Loucy (cell line): ENCODE measurements at regions not wholly inside any gene's neighbourhood (a gene's known extent, or its start where the extent isn't known, plus 50 kb on each side); places are given as distances from the start of the nearest gene placed in this dataset.

ENCODE experiments used
- H2AFZ ChIP-seq: fragments of 200-600 bp; sonication (generic); 2 replicates; pipeline ENCODE4 v1.6.0; 2016; ENCODE audit warnings: antibody characterized with exemption, mild to moderate bottlenecking, low read length, moderate library complexity
- H3F3A ChIP-seq: fragments of 200-600 bp; 2 replicates; pipeline ENCODE4 v1.6.0; 2016; ENCODE audit warnings: antibody characterized with exemption, low read depth, mild to moderate bottlenecking
- H3K27me3 ChIP-seq: fragments of 200-600 bp; sonication (generic); 2 replicates; pipeline ENCODE4 v1.6.1; 2014; ENCODE audit warnings: low read length, mild to moderate bottlenecking; ENCODE audit not compliant: insufficient read depth, poor library complexity, severe bottlenecking
- H3K36me3 ChIP-seq: fragments of 200-600 bp; sonication (generic); 2 replicates; pipeline ENCODE4 v1.6.1; 2016; ENCODE audit warnings: low read length; ENCODE audit not compliant: insufficient read depth
- H3K4me1 ChIP-seq: fragments of 200-600 bp; sonication (generic); 2 replicates; pipeline ENCODE4 v1.5.1; 2014; ENCODE audit warnings: low read length, mild to moderate bottlenecking; ENCODE audit not compliant: insufficient read depth, poor library complexity, severe bottlenecking
- H3K4me2 ChIP-seq: fragments of 200-600 bp; sonication (generic); 2 replicates; pipeline ENCODE4 v1.6.0; 2014; ENCODE audit warnings: antibody characterized with exemption, low read length, low read depth, mild to moderate bottlenecking; ENCODE audit not compliant: poor library complexity, severe bottlenecking
- H3K4me3 ChIP-seq: fragments of 200-600 bp; sonication (generic); 2 replicates; pipeline ENCODE4 v1.5.1; 2014; ENCODE audit warnings: low read length, mild to moderate bottlenecking, mixed read lengths; ENCODE audit not compliant: poor library complexity, severe bottlenecking
- H3K79me2 ChIP-seq: fragments of 200-600 bp; sonication (generic); 2 replicates; pipeline ENCODE4 v1.6.1; 2014; ENCODE audit warnings: low read length; ENCODE audit not compliant: insufficient read depth
- H3K9ac ChIP-seq: fragments of 200-600 bp; sonication (generic); 2 replicates; pipeline ENCODE4 v1.6.0; 2014; ENCODE audit warnings: mild to moderate bottlenecking, low read depth, low read length, moderate library complexity; ENCODE audit not compliant: poor library complexity, severe bottlenecking
- H3K9me2 ChIP-seq: fragments of 200-600 bp; sonication (generic); replicated peaks from 2 replicates; pipeline ENCODE4 v1.6.1; 2016; ENCODE audit warnings: low read depth, low read length, mixed read lengths
- H3K9me3 ChIP-seq: fragments of 200-600 bp; sonication (generic); 2 replicates; pipeline ENCODE4 v1.6.1; 2014; ENCODE audit warnings: mild to moderate bottlenecking, antibody characterized with exemption, low read length, low read depth; ENCODE audit not compliant: insufficient read depth
- H4K20me1 ChIP-seq: fragments of 200-600 bp; sonication (generic); 2 replicates; pipeline ENCODE4 v1.6.0; 2014; ENCODE audit warnings: antibody characterized with exemption, low read length, mild to moderate bottlenecking; ENCODE audit not compliant: insufficient read depth, poor library complexity, severe bottlenecking
- EZH2phosphoT487 ChIP-seq: fragments of 200-600 bp; IDR thresholded peaks from 2 replicates; pipeline ENCODE4 v1.6.1; 2018; ENCODE audit warnings: antibody characterized with exemption, mild to moderate bottlenecking, moderate library complexity, borderline replicate concordance
- TF ChIP-seq, protein P1 (sequence below): fragments of 200-600 bp; sonication (generic); conservative IDR thresholded peaks from 2 replicates; pipeline ENCODE4 v1.5.1; 2014; ENCODE audit warnings: mild to moderate bottlenecking, antibody characterized with exemption, low read length

DNA sequence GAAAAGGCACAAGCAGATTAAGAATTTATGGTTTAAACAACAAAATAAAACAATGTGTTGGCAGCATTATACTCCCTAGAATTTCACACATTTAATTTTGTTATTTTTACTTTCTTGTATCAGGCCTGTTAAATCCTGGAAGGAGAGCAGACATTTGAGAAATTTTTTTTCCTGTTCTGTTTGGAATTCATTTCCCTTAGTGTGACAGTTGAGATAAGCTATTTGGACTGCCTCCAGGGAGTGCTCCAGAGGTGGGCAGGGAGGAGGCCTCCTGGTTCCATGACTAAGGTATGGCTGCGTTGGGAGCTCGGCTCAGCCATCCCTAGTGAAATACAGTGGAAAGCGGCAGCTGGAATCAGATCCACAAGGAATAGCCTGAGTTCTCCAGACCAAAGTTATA lies 185.7 kb downstream of the KCNRG start:
- Histone ChIP-seq H3F3A (no peaks in the 10 kb centered on the region), H3K4me3 (no peak overlapping the region), H3K36me3 (peaks cover 7% of the 10 kb centered on the region; the same call in 1 of the 2 replicates), H3K4me1 (peaks cover 46% of the 10 kb centered on the region), H3K4me2 (no peak overlapping the region), H2AFZ (no peak overlapping the region), H3K79me2 (peaks cover 98% of the 10 kb centered on the region), H3K9ac (no peak overlapping the region), H3K27me3 (no peaks in the 10 kb centered on the region), H3K9me2 (no peaks in the 10 kb centered on the region), H4K20me1 (peaks cover 24% of the 10 kb centered on the region), H3K9me3 (no peaks in the 10 kb centered on the region)
- TF ChIP-seq, protein P1, sequence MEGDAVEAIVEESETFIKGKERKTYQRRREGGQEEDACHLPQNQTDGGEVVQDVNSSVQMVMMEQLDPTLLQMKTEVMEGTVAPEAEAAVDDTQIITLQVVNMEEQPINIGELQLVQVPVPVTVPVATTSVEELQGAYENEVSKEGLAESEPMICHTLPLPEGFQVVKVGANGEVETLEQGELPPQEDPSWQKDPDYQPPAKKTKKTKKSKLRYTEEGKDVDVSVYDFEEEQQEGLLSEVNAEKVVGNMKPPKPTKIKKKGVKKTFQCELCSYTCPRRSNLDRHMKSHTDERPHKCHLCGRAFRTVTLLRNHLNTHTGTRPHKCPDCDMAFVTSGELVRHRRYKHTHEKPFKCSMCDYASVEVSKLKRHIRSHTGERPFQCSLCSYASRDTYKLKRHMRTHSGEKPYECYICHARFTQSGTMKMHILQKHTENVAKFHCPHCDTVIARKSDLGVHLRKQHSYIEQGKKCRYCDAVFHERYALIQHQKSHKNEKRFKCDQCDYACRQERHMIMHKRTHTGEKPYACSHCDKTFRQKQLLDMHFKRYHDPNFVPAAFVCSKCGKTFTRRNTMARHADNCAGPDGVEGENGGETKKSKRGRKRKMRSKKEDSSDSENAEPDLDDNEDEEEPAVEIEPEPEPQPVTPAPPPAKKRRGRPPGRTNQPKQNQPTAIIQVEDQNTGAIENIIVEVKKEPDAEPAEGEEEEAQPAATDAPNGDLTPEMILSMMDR: no peak
- TF ChIP-seq EZH2phosphoT487: no peak

DNA sequence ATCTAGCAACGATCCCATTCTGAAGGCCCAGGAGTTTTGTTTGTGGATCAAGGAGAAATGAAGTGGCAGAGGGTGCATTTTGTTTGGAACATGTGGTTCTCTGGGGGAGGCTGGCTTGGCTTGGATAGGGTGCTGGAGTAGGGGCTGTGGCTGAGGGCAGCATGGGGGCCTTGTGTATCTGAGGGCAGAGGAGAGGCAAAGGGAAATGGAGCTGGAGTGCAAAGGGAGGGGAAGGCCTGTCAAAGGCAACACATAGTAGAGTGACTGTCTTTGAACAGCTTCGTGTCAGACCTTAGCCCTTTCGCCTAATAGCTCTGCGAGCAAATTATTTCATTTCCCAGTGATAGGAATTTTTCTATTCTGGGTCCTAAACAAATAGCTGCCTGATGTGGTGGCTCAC lies 187.2 kb downstream of the KCNRG start:
- H4K20me1 ChIP-seq: peaks cover 24% of the 10 kb centered on the region
- H3K27me3 ChIP-seq: no peaks in the 10 kb centered on the region
- no peak overlapping the region for H2AFZ ChIP-seq
- no peaks in the 10 kb centered on the region for H3K9me3 ChIP-seq
- peaks cover 97% of the 10 kb centered on the region for H3K79me2 ChIP-seq
- H3K9ac ChIP-seq: no peak overlapping the region
- no peaks in the 10 kb centered on the region for H3F3A ChIP-seq
- H3K36me3 ChIP-seq: peaks cover 4% of the 10 kb centered on the region; the same call in 1 of the 2 replicates
- H3K9me2 ChIP-seq: no peaks in the 10 kb centered on the region
- H3K4me1 ChIP-seq: peaks cover 31% of the 10 kb centered on the region
- TF ChIP-seq, protein P1: no peak
- no peak for TF ChIP-seq EZH2phosphoT487
- no peak overlapping the region for H3K4me3 ChIP-seq
- H3K4me2 ChIP-seq: peak overlapping the region; percentile 3

DNA sequence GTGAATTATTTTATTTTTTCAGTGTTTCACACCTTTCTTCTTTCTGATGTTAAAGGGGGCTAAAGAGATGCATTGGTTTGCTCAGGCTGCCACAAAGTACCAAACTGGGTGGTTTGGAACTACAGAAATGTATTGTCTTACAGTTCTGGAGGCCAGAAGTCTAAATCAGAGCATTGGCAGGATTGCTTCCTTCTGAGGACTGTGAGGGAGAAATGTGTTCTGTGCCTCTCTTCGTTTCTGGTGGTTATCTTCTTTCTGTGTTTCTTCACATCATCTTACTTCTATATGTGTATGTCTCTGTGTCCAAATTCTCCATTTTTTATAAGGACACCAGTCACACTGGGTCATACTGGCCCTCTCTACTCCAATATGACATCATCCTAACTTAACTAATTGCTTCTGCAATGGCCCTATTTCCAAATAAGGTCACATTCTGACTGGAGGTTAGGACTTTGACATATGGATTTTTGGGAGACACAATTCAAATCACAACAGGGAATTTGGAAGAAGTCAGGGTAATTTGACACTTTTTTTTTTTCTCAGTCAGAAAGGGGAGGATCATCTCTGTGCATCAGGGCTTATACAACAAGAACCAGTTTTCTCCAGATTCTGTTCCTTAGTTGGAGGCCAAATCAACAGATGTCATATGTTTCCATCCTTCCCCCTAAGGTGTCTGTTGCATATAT lies 188.2 kb downstream of the KCNRG start:
- no peaks in the 10 kb centered on the region for H3K9me2 ChIP-seq
- no peak overlapping the region for H3K4me2 ChIP-seq

More for the DNA sequence above, 188.2 kb downstream of the KCNRG start:
- H3K4me1 ChIP-seq: peaks cover 30% of the 10 kb centered on the region
- no peak overlapping the region for H3K9ac ChIP-seq
- H4K20me1 ChIP-seq: peaks cover 17% of the 10 kb centered on the region
- no peak for TF ChIP-seq EZH2phosphoT487
- TF ChIP-seq, protein P1: no peak
- H3K79me2 ChIP-seq: peaks cover 97% of the 10 kb centered on the region
- peaks cover 4% of the 10 kb centered on the region; the same call in 1 of the 2 replicates for H3K36me3 ChIP-seq
- H2AFZ ChIP-seq: no peak overlapping the region
- H3K9me3 ChIP-seq: no peaks in the 10 kb centered on the region
- no peaks in the 10 kb centered on the region for H3F3A ChIP-seq
- H3K27me3 ChIP-seq: no peaks in the 10 kb centered on the region
- H3K4me3 ChIP-seq: no peak overlapping the region
